HCT116 (cell line): ENCODE measurements at regions not wholly inside any gene's neighbourhood (a gene's known extent, or its start where the extent isn't known, plus 50 kb on each side); places are given as distances from the start of the nearest gene placed in this dataset.

Experiments used
- ATF3 ChIP-seq: IDR thresholded peaks from 2 replicates; pipeline ENCODE4 v1.6.1; 2012
- CBX3 ChIP-seq: IDR thresholded peaks from 2 replicates; pipeline ENCODE4 v1.6.1; 2012; ENCODE audit warnings: low read depth
- CEBPB ChIP-seq: IDR thresholded peaks from 2 replicates; pipeline ENCODE4 v1.6.1; 2012; ENCODE audit warnings: low read depth
- CTCF ChIP-seq, 3 experiments: fragments of 200-600 bp in 1 of 3; sonication (generic) in 1 of 3; IDR thresholded peaks in 2 of 3; conservative IDR thresholded peaks in 1 of 3; 2 replicates each; pipeline ENCODE4 v1.5.1; 2012 to 2017; ENCODE audit warnings: low read depth in 2 of 3, low read length in 2 of 3, antibody characterized with exemption in 1 of 3, borderline replicate concordance in 1 of 3, control low read depth in 1 of 3, mild to moderate bottlenecking in 1 of 3, mixed read lengths in 1 of 3, mixed run types in 1 of 3, moderate library complexity in 1 of 3; ENCODE audit not compliant: insufficient read depth in 1 of 3
- EZH2 ChIP-seq: fragments of 200-600 bp; sonication (generic); IDR thresholded peaks from 2 replicates; pipeline ENCODE4 v1.6.1; 2017; ENCODE audit warnings: antibody characterized with exemption, mixed run types
- EZH2phosphoT487 ChIP-seq: fragments of 200-600 bp; IDR thresholded peaks from 2 replicates; pipeline ENCODE4 v1.6.1; 2018; ENCODE audit warnings: antibody characterized with exemption, borderline replicate concordance
- RAD21 ChIP-seq: IDR thresholded peaks from 2 replicates; pipeline ENCODE4 v1.6.1; 2012; ENCODE audit warnings: low read depth, mild to moderate bottlenecking
- REST ChIP-seq: IDR thresholded peaks from 2 replicates; pipeline ENCODE4 v1.6.1; 2012; ENCODE audit warnings: low read depth
- SIN3A ChIP-seq: IDR thresholded peaks from 2 replicates; pipeline ENCODE4 v1.6.1; 2012; ENCODE audit warnings: low read depth
- SP1 ChIP-seq: IDR thresholded peaks from 2 replicates; pipeline ENCODE4 v1.6.1; 2012; ENCODE audit warnings: low read depth
- YY1 ChIP-seq: IDR thresholded peaks from 2 replicates; pipeline ENCODE4 v1.6.1; 2011; ENCODE audit warnings: low read length, low read depth, moderate library complexity, mild to moderate bottlenecking; ENCODE audit not compliant: insufficient replicate concordance; ENCODE audit errors: extremely low read depth

- TF ChIP-seq CTCF (IDR thresholded peaks at IDR 0.05 in 2 of 3, conservative IDR thresholded peaks at IDR 0.05 in 1 of 3; ENCODE audit: borderline replicate concordance in 1 of 3, insufficient read depth in 1 of 3, low read depth in 2 of 3, low read length in 2 of 3): no peak
- TF ChIP-seq YY1: no peak
- TF ChIP-seq EZH2: no peak
- no peak for TF ChIP-seq SIN3A
- TF ChIP-seq SP1: no peak
- TF ChIP-seq CEBPB: no peak
- TF ChIP-seq REST: no peak
- TF ChIP-seq EZH2phosphoT487: no peak
- no peak for TF ChIP-seq CBX3
- TF ChIP-seq ATF3: no peak
- TF ChIP-seq RAD21: no peak
These were observed 1372.1 kb downstream of the EPHA7 start for GRCh38 chr6:92047152-92047850.
